Endodermal cell (in vitro differentiated cells): ENCODE measurements at regions not wholly inside any gene's neighbourhood (a gene's known extent, or its start where the extent isn't known, plus 50 kb on each side); places are given as distances from the start of the nearest gene placed in this dataset.
"Not testable (repeated sequence)": the region's sequence is repeated elsewhere in the genome, so short reads cannot be mapped to it uniquely, and the experiment has no call there.

Source experiments
- DNase-seq: peaks from one replicate; pipeline ENCODE4 v3.0.0-alpha.2; 2017
- H3K27ac ChIP-seq: 2 replicates; pipeline ENCODE4 v1.5.1; 2013; ENCODE audit warnings: mild to moderate bottlenecking, low read depth, low read length, moderate library complexity
- H3K27me3 ChIP-seq: 2 replicates; pipeline ENCODE4 v1.6.1; 2013; ENCODE audit warnings: mild to moderate bottlenecking, low read length, moderate library complexity; ENCODE audit not compliant: insufficient read depth, control insufficient read depth, poor library complexity, severe bottlenecking
- H3K36me3 ChIP-seq: 2 replicates; pipeline ENCODE4 v1.7.0; 2013; ENCODE audit warnings: mild to moderate bottlenecking, low read length, moderate library complexity; ENCODE audit not compliant: control insufficient read depth, insufficient read depth
- H3K4me1 ChIP-seq: one replicate; pipeline ENCODE4 v1.7.0; 2013; ENCODE audit warnings: low read length; ENCODE audit not compliant: control insufficient read depth, insufficient read depth
- H3K4me3 ChIP-seq: 2 replicates; pipeline ENCODE4 v1.5.1; 2013; ENCODE audit warnings: mild to moderate bottlenecking, low read length, moderate library complexity
- H3K9ac ChIP-seq: 2 replicates; pipeline ENCODE4 v1.6.1; 2013; ENCODE audit warnings: mild to moderate bottlenecking, low read length, moderate library complexity; ENCODE audit not compliant: poor library complexity, severe bottlenecking; ENCODE audit errors: extremely low read depth
- H3K9me3 ChIP-seq: 2 replicates; pipeline ENCODE4 v1.6.1; 2013; ENCODE audit warnings: mild to moderate bottlenecking, low read length, moderate library complexity; ENCODE audit not compliant: control insufficient read depth
- H3K27ac Mint-ChIP-seq: 2 replicates; pipeline ENCODE4 v1.8.0; 2020; ENCODE audit warnings: mixed read lengths
- H3K27me3 Mint-ChIP-seq: 2 replicates; pipeline ENCODE4 v1.8.0; 2021; ENCODE audit warnings: mild to moderate bottlenecking, mixed read lengths; ENCODE audit not compliant: insufficient read depth
- H3K36me3 Mint-ChIP-seq: 2 replicates; pipeline ENCODE4 v1.8.0; 2020; ENCODE audit warnings: low read depth, mixed read lengths
- H3K4me1 Mint-ChIP-seq: 2 replicates; pipeline ENCODE4 v1.8.0; 2020; ENCODE audit warnings: mixed read lengths
- H3K4me3 Mint-ChIP-seq: 2 replicates; pipeline ENCODE4 v1.8.0; 2020; ENCODE audit warnings: mild to moderate bottlenecking, moderate library complexity, mixed read lengths
- H3K9me3 Mint-ChIP-seq: 2 replicates; pipeline ENCODE4 v1.8.0; 2020; ENCODE audit warnings: mild to moderate bottlenecking, mixed read lengths
- CTCF ChIP-seq: fragments of 200-600 bp; sonication (generic); conservative IDR thresholded peaks from 2 replicates; pipeline ENCODE4 v1.5.0; 2021; ENCODE audit warnings: antibody characterized with exemption, mild to moderate bottlenecking
- WGBS, 2 experiments: methylation state at CpG; one replicate each; pipeline versions ENCODE4 v1.1.5 to v1.1.7; 2013; ENCODE audit warnings: missing lambda C conversion rate in 2 of 2, mixed read lengths in 1 of 2; ENCODE audit not compliant: insufficient coverage in 1 of 2, insufficient read length in 1 of 2; 5-methylcytosine and 5-hydroxymethylcytosine counted together

GRCh38 chrX:47722260-47722659 is 63.3 kb upstream of the UXT start:
- H3K9ac ChIP-seq: no peak overlapping the region
- no peak overlapping the region for H3K4me3 Mint-ChIP-seq
- no peak for DNase-seq
- TF ChIP-seq CTCF: no peak
- H3K27me3 ChIP-seq: no peaks in the 10 kb centered on the region
- 91% methylated on average over 3 of the region's 3 CpGs; no CpG with 5 or more reads in 1 of the 2 experiments for WGBS, 2 experiments
- no peak overlapping the region for H3K27ac ChIP-seq
- no peaks in the 10 kb centered on the region for H3K4me1 ChIP-seq
- no peaks in the 10 kb centered on the region for H3K9me3 ChIP-seq
- no peaks in the 10 kb centered on the region for H3K36me3 ChIP-seq
- no peak overlapping the region for H3K27ac Mint-ChIP-seq
- H3K36me3 Mint-ChIP-seq: no peaks in the 10 kb centered on the region
- H3K27me3 Mint-ChIP-seq: peaks cover 16% of the 10 kb centered on the region
- H3K4me1 Mint-ChIP-seq: no peaks in the 10 kb centered on the region
- H3K4me3 ChIP-seq: no peak overlapping the region
- peaks cover 75% of the 10 kb centered on the region for H3K9me3 Mint-ChIP-seq

DNA sequence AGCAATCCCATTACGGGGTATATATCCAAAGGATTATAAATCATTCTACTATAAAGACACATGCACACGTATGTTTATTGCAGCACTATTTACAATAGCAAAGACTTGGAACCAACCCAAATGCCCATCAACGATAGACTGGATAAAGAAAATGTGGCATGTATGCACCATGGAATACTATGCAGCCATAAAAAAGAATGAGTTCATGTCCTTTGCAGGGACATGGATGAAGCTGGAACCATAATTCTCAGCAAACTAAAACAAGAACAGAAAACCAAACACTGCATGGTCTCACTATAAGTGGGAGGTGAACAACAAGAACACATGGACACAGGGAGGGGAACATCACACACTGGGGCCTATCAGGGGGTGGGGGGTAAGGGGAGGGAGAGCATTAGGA is 56.1 kb upstream of the UXT start:
- H3K27ac ChIP-seq, H3K9ac ChIP-seq, H3K4me3 Mint-ChIP-seq, DNase-seq, H3K4me3 ChIP-seq, H3K9me3 ChIP-seq, H3K4me1 ChIP-seq, H3K27ac Mint-ChIP-seq, H3K27me3 Mint-ChIP-seq, H3K36me3 Mint-ChIP-seq, H3K27me3 ChIP-seq, H3K36me3 ChIP-seq: not testable (repeated sequence)
- 95% methylated on average over 3 of the region's 3 CpGs; no CpG with 5 or more reads in 1 of the 2 experiments for WGBS, 2 experiments
- H3K9me3 Mint-ChIP-seq: peaks cover 61% of the 10 kb centered on the region
- H3K4me1 Mint-ChIP-seq: peaks cover 17% of the 10 kb centered on the region

DNA sequence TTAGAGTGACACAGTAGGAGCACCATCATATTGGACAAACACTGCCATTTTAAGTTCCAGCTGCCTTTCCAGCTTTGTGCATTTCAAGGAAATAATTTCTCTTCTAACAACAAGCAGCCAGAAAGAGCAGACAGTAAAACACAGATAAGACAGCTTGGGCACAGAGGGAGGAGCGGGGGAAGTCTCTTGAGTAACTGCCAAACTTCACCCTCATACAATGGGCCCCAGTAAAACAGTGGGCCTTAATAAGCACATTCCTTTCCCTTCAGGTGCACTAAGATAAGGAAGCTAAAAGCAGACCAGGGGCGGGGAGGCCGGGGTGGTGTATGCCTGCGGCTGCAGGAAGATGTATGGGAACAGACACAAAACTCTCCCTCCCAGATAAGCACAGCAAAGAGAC is 53.7 kb upstream of the UXT start:
- H3K9ac ChIP-seq, H3K9me3 ChIP-seq, H3K27me3 Mint-ChIP-seq, H3K27me3 ChIP-seq, H3K4me3 Mint-ChIP-seq, H3K36me3 ChIP-seq, H3K4me3 ChIP-seq, H3K36me3 Mint-ChIP-seq, H3K4me1 ChIP-seq, H3K27ac ChIP-seq: not testable (repeated sequence)
- Mint-ChIP-seq H3K4me1 (peaks cover 24% of the 10 kb centered on the region), H3K27ac (peak overlapping the region; percentile 65), H3K9me3 (peaks cover 61% of the 10 kb centered on the region)
- DNase-seq: peak; percentile 52
- WGBS, 2 experiments: no CpG with 5 or more reads among the region's 4 CpGs

DNA sequence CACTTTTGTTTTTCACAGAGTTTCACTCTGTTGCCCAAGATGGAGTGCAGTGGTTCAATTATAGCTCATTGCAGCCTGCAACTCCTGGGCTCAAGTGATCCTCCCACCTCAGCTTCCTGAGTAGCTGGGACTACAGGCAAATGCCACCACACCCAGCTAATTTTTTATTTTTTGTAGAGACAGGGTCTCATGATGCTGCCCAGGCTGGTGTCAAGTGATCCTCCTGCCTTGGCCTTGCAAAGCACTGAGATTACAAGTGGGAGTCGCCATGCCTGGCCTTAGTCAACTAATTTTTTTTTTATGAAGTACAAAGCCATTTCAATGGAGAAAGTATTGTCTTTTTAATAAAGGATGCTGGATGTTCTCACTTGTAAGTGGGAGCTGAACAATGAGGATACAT is 51.3 kb upstream of the UXT start:
- no peak for DNase-seq
- H3K4me1 ChIP-seq: no peaks in the 10 kb centered on the region
- H3K9me3 ChIP-seq: no peaks in the 10 kb centered on the region
- H3K27ac Mint-ChIP-seq: no peak overlapping the region
- H3K36me3 ChIP-seq: no peaks in the 10 kb centered on the region
- WGBS, 2 experiments: 92% methylated on average over 1 of the region's 1 CpG; no CpG with 5 or more reads in 1 of the 2 experiments
- no peaks in the 10 kb centered on the region for H3K36me3 Mint-ChIP-seq
- H3K9ac ChIP-seq: no peak overlapping the region
- TF ChIP-seq CTCF: no peak
- H3K27ac ChIP-seq: no peak overlapping the region
- peaks cover 25% of the 10 kb centered on the region for H3K4me1 Mint-ChIP-seq
- no peak overlapping the region for H3K4me3 Mint-ChIP-seq
- no peak overlapping the region for H3K4me3 ChIP-seq
- peaks cover 63% of the 10 kb centered on the region for H3K9me3 Mint-ChIP-seq
- H3K27me3 ChIP-seq: no peaks in the 10 kb centered on the region
- H3K27me3 Mint-ChIP-seq: no peaks in the 10 kb centered on the region
